SKM-1 (cell line): ENCODE measurements at regions not wholly inside any gene's neighbourhood (a gene's known extent, or its start where the extent isn't known, plus 50 kb on each side); places are given as distances from the start of the nearest gene placed in this dataset.
"Not testable (repeated sequence)": the region's sequence is repeated elsewhere in the genome, so short reads cannot be mapped to it uniquely, and the experiment has no call there.

Experiments used
- DNase-seq: peaks from one replicate; lab custom pipeline; 2025; ENCODE audit not compliant: unreplicated experiment; lab: John Stamatoyannopoulos, UW

- DNase-seq = no peak
Observed at GRCh38 chr5:92946546-92946945, 634.5 kb downstream of the NR2F1-AS1 start.

- no peak for DNase-seq
Observed at GRCh38 chr5:92945605-92946097, 635.4 kb downstream of the NR2F1-AS1 start.

- no peak for DNase-seq
Observed at GRCh38 chr5:92944903-92945604, 636.0 kb downstream of the NR2F1-AS1 start.

- no peak for DNase-seq
Observed at GRCh38 chr5:92944337-92944736, 636.7 kb downstream of the NR2F1-AS1 start.

- DNase-seq = no peak
Observed at GRCh38 chr5:92942762-92943161, 638.3 kb downstream of the NR2F1-AS1 start.

- DNase-seq = no peak
Observed at GRCh38 chr5:92941806-92942205, 639.2 kb downstream of the NR2F1-AS1 start.

GRCh38 chr5:92939428-92939827 lies 641.6 kb downstream of the NR2F1-AS1 start:
- no peak for DNase-seq

GRCh38 chr5:92937396-92937795 lies 643.6 kb downstream of the NR2F1-AS1 start:
- DNase-seq = not testable (repeated sequence)

- no peak for DNase-seq
Observed at GRCh38 chr5:92930057-92930456, 651.0 kb downstream of the NR2F1-AS1 start.

- no peak for DNase-seq
Observed at GRCh38 chr5:92927291-92927778, 653.7 kb downstream of the NR2F1-AS1 start.

GRCh38 chr5:92923885-92924284 lies 657.1 kb downstream of the NR2F1-AS1 start:
- no peak for DNase-seq

- no peak for DNase-seq
Observed at GRCh38 chr5:92922231-92922967, 658.6 kb downstream of the NR2F1-AS1 start.

GRCh38 chr5:92917044-92917443 lies 664.0 kb downstream of the NR2F1-AS1 start:
- DNase-seq = no peak

GRCh38 chr5:92916036-92916435 lies 665.0 kb downstream of the NR2F1-AS1 start:
- no peak for DNase-seq

- no peak for DNase-seq
Observed at GRCh38 chr5:92912283-92912682, 668.7 kb downstream of the NR2F1-AS1 start.

- no peak for DNase-seq
Observed at GRCh38 chr5:92911851-92912250, 669.2 kb downstream of the NR2F1-AS1 start.

- no peak for DNase-seq
Observed at GRCh38 chr5:92911293-92911692, 669.7 kb downstream of the NR2F1-AS1 start.

- no peak for DNase-seq
Observed at GRCh38 chr5:92909602-92909962, 671.4 kb downstream of the NR2F1-AS1 start.

- no peak for DNase-seq
Observed at GRCh38 chr5:92908952-92909601, 671.9 kb downstream of the NR2F1-AS1 start.

GRCh38 chr5:92907938-92908606 lies 672.9 kb downstream of the NR2F1-AS1 start:
- DNase-seq = no peak

GRCh38 chr5:92906798-92907376 lies 674.1 kb downstream of the NR2F1-AS1 start:
- no peak for DNase-seq
